NCI-H1436 (cell line): ENCODE measurements at regions not wholly inside any gene's neighbourhood (a gene's known extent, or its start where the extent isn't known, plus 50 kb on each side); places are given as distances from the start of the nearest gene placed in this dataset.

Experiments
- DNase-seq: peaks from one replicate; lab custom pipeline; 2025; lab: John Stamatoyannopoulos, UW

DNA sequence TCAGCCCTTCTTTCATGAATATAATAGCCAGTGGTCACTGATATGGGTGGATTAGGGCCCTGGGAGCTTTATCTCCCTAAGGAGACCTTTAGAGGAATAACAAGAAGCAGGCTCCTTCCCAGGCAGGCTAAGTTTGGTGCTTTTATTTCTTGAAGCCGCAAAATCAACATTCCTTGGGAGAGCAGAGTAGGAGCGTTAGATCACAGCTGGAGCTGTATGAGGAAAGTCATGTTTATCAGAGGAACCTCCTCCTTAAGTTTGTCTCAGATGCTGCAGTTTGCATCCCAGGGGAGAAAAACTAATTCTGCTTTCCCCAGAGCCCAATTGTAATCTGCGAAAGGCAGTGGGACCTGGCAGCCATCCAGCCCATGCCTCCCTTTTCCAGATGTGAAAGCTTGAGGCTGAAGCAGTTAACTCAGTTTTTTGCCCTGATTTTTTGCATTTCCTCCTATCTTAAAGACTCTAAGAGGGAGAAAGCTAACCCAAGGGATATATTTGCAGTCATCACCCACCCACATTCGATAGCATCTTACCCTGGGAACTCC is 186.0 kb upstream of the FRMPD4 start:
- no peak for DNase-seq

DNA sequence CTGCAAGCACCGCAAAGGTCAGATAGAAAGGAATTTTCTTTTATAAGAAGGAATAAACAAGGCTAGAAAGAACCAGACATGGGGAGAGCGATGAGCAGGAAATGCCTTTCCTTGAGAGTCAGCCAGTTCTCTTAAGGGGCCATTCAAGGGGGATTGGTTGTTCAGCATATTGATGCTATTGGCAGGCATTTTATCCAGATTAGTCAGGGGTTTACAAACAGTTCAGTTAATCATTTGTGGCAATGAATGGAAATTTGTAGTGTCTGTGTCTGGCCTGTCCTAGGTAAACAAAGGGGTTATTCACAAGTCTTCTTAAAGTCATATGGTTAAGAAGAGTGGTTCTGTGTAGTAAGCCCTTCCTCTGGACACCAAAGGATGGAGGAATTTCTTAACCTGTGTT is 184.7 kb upstream of the FRMPD4 start:
- no peak for DNase-seq

DNA sequence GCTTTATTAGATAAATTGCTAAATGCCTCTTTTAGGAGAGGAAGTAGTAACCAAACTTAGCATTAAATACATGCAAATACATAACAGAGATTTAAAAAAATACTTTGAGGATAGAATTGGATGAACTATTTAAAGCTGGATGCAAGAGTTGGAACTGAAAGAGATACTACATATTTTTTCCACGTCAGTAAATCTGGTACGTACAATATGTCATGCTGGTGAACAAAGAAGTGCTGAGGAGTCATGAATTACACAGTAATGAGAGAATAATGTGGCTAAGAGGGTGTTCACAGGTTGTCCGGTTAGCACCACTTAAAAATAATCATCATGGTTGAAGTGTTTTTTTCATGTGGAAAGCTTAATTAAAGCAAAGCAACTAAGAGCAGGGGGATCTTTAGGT is 184.1 kb upstream of the FRMPD4 start:
- DNase-seq = no peak

DNA sequence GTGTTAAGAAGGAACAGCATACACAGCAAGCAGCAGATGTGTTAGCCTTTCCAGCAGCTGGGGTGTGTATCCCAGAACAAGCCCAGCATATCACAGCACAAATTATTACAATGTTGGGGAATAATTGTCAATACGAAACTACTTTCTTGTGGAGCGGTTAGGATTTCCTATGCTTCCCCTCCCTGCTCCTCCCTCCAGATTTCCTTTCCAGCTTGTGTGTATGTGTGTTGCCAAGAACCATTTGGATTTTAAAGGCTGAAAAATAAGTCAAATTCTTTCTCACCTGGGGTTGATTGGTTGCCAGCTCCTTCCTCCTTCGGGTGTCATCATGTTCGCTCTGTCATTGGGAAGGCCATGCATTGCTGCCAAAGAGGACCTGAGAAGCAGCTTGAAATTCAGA is 178.2 kb upstream of the FRMPD4 start:
- DNase-seq = no peak

DNA sequence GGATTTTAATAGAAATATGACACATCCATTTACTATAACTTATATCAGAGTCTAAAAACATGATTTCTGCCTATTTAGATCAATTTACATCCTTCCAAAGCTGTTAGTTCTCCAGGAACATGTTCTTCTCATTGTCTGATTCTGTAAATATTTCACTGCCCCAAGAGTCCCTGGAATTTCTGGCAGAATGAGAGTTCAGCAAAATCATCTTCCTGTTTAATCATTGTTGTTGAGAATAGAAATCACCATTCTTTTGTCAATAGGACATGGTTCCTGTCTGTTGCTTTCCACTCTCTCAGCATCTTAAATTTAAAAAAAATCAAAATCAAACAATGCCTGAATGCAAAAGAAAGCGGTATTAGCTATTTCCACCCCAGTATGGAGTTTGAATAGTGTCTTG is 172.8 kb upstream of the FRMPD4 start:
- no peak for DNase-seq

DNA sequence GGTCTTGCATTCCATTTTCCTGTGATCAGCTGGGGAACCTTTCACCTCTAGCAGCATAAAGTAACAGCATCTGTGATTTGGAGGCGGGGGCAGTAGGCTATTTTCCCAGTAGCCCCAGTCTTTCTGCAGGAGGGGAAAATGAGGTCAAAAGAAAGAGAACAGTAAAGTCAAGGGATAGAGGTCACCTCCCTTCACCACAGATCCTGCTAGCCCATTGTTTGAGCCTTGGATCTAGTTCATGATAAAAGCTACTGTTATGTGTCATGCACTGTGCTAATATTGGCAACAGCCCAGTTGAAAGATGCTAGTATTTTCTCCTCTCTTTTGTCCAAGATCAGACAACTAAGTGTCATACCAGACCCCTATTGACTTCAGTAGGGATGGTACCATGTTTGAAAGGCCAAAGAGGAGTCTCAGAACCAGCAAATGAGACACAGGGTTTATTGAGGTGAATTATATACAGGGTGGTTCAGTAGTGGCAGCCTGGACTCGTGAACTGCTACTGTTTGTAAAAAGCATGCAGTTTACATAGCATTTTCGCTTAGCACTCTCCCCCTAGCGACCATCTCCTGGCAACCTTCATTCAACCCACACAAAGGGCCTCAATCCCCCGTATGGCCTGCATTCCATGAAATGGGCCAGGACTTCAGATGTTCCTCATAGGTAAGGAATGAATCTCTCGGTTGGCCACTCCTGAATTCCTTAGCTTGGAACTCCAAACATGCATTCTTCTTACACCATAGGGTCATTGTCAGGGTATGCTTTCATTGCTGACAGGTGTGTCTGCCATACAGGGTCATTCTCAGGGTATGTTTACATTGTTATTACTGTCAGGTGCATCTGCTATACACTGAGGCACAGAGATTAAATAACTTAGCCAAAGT is 170.0 kb upstream of the FRMPD4 start:
- DNase-seq = no peak

DNA sequence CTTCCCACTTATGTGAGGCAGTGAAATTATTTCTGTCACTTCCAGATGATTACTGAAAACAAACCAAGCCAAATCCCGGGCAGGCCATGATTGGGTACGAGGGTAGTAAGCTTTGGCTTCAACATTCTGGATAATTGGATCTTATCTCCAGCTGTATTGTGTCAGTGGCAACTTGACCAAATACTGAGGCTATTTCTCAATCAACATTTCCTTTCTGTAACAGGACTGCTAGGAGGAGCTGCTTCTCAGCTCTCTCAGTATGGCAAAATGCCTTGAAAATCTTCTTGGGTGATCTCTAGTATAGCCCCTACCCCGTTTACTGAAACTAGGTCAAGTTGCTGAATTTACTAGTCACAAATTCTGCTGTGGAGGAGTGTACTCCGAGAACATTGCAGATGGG is 169.3 kb upstream of the FRMPD4 start:
- no peak for DNase-seq

DNA sequence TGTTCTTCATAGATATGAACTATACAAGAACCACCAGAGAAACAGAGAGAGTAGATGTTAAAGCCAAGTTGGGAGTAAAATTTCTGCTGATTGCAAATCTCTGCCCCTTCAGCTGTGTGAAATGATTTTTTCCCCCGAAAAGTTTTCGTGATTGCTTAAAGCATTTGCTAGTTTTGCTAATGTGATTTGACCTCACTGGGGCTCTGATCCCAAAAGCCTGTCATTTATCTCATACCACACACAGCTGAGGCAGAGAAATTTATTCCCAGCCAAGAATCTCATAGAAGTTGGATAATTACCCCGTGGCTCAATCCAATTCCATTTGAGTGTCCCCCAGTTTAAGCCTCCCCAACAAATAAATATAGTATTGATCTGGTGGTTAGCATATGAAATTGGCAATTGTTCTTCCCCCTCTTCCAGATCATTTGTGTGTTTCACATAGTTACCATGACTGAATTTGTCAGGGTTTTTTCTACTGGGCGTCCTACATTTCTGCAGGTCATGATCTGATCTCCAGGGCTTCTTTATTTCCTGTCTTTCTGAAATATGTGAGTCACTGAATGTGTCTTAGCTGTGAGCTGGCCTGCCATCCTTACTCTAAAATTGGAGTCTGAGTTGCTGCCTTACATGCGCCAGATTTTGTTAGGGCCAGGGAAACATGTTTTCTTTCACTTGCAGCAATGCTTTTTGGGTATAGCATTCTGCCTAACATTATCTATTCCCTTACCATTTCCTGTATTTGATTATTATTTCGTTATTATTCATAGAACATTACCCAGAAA is 167.5 kb upstream of the FRMPD4 start:
- DNase-seq = no peak

DNA sequence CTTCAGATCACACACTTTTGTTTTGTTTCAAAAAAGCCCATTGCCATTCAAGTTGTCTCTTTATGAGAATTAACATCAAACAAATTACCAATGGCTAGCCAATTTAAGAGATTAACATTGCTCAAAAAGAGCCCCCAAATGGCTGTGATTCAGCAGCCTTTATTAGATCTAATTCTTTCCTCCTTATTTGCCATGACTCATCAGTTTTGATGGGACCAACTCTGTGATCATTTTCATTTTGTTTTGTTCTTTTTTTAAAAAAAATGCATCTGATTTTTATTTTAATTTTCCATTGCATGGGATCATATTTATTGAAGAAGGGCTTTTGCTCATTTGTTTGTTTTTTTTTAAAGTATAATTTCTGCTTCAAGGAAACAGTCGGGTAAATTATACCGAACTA is 161.6 kb upstream of the FRMPD4 start:
- no peak for DNase-seq

DNA sequence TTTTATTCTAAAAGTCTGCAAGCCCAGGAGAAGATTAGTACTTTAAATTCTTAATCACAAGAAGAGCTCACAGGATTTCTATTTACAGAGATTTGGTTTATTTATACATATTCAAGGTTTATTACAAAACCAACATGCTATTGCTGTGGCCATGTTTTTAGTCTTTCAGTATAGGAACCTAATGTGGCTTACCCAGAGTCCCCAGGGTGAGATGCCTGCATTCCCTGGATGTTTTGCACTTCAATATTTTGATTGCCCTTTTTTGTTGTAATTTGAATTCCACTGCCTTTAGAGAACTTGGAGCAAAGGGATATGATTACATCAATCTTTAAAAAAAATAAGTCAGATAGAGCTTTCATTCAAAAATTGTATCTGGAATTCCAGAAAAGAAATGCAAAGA is 146.0 kb upstream of the FRMPD4 start:
- DNase-seq = no peak

DNA sequence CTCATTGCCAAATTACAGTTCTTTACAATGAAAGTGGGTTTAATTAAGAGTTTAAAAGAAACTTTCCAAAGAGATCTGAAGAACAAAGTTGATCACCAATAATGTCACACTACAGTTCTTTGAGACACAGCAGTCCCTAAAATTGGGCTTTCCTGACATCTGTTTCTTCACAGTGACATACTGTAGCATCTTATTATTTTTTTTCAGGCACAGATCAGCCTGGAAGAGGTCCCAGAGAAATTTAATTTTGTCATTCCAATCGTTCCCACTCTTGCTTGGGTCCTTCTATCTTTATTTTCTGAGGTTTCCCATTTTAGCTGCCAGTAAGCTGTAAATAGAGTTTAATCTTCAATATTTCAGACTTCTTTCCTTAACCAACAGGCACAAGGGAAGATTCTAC is 143.1 kb upstream of the FRMPD4 start:
- no peak for DNase-seq

DNA sequence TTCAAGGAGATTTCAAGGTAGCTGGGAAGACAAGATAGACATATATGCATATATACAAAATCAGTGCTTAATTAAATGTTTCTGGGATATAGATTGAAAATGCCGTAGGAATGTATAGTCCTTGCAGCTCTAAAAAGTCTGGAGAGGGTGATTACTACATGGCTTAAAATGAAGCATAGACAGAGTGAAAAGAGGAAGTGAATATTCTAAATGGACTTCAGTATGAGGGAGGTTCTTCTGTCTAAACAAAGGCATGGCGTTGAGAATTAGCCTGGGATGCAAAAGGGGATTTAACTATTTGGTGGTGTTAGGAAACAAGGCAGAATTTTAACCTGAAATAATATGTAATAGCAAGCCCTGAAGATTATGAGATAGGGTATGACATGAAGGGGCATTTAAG is 141.5 kb upstream of the FRMPD4 start:
- no peak for DNase-seq

DNA sequence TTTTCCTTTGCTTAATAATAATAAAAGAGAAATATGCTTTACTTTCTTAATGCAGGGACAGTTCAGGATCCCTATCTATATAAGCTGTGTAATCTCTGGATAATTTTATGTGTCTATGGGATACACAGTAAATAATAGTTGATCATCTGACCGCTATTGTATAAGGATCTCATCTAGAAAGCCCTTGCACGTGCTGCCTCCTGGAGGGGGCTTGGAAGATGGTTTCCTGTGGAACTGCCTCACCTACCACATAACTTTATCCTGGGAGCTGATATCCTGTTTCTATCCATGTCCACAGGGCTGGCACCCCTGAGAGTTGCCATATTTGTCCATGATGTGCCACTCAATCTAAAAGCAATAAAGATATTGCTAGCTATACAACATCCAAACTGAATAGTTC is 139.3 kb upstream of the FRMPD4 start:
- DNase-seq = no peak

DNA sequence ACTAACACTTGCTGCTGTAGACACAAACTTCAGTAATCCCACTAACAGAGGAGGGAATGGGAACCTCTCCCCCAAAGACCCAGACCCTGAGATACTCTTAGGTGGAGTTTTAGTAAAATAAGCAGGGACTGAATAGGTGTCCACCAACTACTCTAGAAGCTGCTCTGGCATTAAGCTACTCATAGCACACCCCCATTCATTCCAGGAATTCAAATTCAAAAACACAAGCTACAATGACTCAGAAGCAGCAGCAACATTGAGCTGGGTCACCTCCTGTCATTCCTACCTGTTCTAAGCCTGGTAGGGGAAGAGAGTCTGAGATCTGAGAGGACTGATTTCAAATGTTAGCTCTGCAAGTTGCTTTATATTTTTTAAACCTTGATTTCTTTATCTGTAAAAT is 135.4 kb upstream of the FRMPD4 start:
- no peak for DNase-seq

DNA sequence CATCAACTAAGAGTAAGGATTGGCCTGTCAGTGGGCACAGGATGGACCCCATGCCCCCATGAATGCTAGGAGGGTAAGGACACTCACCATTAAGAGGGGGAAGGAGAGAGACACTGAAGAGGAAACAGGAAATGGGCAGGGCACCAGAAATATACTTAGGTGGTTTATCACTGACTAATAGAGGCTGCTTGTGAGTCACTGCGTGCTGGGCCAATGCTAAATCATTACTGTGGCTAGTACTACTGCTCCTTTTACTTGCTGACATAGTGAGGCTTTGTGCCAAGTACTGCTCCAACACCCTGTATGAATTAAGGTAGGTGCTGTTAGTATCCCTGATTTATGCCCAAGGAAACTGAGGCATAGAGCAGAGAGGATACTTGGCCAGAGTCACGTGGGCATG is 130.4 kb upstream of the FRMPD4 start:
- DNase-seq = no peak

DNA sequence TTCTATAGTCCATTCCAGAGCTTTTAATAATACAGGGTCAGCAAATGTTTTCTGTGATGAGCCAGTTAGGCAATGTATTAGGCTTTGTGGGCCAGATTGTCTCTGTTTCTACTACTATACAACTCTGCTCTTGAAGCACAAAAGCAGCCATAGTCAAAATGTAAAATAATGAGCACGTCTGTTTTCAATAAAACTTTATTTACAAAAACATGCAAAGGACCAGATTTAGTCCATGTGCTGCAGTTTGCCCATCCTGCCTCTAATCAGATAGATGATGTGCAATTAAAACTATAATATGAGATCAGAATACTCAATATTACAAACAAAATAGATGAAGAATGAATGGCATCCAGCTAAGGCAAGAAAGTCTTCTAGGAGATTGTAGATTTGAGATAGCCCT is 127.8 kb upstream of the FRMPD4 start:
- DNase-seq = no peak

DNA sequence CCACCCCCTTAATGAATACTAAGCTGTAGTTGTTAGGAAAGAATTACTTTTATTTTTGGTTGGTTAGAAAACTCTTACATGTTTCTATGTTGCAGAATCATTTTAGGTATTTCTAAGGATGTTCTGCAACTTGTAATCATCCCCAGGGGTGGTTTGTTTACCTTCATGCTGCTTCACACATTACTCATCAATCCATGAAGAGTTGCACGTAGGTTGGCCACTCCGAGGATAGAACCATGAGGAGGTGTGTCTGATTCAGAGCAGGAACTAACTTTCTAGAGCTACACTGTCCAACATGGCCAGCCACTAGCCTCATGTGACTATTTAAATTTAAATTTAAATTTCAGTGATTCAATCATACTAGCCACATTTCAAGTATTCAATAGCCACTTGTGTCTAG is 127.2 kb upstream of the FRMPD4 start:
- DNase-seq = no peak

DNA sequence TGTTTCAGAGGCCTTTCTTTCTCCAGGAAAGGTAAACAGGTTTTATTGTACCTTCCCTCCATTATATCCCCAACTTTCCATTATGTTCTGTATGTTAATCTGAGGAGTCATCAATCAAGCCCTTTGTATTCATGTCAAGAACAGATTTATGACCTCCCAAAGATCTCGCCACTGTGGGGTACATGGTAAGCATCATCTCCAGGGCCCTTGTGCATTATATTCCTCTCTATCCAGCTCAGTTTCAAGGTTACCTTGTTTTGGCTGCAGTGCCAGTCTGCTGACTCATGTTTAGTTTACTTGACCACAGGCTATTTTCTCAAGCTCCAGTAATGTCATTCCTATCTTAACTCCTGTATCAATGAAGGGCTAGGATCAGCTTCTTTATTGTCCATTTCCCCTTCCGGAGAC is 125.1 kb upstream of the FRMPD4 start:
- DNase-seq = no peak

DNA sequence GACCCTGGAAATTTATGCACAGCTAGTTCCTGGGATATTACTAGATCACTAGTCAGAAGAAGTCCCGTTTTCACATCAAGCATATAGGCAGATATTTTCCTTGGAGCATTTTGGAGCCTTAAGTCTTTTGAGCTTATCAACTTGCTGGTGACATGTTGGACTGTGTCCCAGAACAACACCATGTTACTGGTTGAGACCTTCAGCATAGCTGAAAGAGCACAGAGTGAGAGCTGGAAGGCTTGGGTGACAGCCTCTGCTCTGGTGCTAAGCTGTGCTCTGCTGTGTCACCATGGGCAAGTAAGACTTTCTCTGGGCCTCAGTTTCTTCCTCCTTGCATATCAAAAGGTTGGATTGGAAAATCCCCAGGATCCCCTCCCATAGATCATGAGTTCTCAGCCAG is 116.6 kb upstream of the FRMPD4 start:
- no peak for DNase-seq

DNA sequence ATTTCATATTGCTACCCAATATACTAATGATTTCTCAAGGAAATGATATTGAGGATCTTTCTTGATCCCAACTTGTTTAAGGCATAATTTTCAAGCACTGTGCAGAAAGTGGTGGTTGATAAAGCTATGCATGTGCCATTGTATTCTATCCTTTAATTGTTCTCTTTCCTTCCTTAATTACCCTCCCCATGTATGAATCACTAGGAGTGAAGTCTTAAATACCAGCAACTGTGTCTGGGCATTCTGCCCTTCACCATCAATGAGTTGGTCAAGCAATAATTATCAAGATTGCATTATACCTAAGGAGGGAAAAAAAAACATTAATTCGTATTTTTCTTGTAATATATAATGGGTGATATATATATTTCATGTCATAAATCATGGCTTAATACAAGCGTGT is 111.8 kb upstream of the FRMPD4 start:
- no peak for DNase-seq

DNA sequence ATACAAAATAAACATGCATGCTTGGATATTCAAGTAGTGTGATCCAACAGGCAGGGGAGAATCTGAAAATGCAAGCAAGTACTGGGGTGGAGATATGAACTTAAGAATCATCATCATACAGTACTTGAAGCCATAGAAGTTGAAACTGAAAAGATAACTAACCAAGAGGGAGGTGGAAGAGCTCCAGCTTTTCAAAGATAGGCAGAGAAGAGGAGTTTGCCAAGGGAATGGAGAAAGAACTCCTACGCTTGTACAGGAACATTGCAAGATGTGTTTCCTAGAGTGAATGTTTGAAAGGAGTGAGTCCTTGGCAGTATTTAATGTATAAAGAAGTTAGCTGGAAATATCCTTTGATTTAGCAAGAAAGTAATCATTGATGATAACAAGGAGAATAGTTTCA is 106.2 kb upstream of the FRMPD4 start:
- DNase-seq = no peak

DNA sequence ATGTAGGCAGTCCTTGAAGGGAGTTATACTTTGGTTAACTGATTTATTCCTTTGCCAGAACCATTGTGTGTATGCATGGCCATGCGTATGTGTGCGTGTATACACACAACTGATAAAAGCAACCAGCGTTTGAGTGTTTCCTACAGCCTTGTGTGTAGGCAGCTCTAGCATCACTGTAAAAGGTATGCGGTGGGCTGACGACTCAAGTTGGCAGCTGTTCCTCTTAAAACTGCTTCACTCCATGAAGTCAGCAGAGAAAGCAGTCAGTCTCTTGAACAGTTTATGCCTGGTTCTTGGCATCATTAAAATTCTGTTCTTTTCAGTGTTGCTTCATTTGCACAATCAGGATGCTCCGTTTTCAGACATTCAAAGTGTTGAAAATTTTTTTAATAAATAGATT is 103.5 kb upstream of the FRMPD4 start:
- DNase-seq = no peak

DNA sequence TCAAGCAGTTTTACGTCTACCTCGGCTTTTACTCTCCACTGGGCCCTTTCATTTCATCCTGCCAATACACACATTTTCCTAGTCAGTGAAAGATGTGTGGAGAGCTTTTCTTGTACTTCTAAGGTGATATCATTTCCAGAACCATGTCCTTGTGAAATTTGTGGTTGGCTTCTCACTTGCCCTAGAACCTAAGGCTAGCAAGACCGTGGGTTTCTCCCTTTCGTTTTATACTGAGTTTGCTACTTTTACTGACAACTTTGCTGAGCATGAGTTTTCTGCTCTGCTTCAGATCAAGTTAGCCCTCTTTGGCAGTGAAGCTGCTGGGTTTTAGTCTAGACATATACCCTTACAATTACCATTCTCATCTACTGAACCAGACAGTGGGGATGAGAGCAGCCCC is 95.7 kb upstream of the FRMPD4 start:
- DNase-seq = no peak
